ENCODE measurements at regions not wholly inside any gene's neighbourhood (a gene's known extent, or its start where the extent isn't known, plus 50 kb on each side); places are given as distances from the start of the nearest gene placed in this dataset.

DNA sequence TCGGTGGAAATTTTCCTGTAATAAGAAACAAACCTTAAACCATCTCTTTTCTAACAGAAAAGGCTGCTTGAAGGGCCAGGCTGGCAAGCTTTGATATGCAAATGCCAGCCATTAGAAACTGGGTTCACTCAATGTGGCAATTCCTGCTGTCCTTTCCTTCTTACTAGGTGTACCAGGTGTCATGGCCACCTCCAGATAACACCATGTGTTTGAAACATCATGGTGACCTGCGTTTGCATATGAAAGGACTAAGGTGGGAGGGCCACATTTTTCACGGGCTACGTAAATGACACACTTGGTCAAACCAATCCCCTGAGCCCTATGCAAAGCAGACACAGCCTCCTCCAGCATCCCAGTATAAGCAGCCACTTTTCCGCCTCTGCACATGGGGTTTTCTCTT lies 789.1 kb upstream of the SLITRK5 start:
- H3K4me3 ChIP-seq, result no peak overlapping the region
- H3K27ac ChIP-seq, result no peak overlapping the region
- intact Hi-C loops (cut with DNase I; ENCODE audit: low total_unique reads), result no loop called here
- DNase-seq, result no peak
- H3K36me3 ChIP-seq, result no peaks in the 10 kb centered on the region
- no peaks in the 10 kb centered on the region for H3K9me3 ChIP-seq
- WGBS, 5 donors, result 64 to 84% (median 74%) methylated on average over 5 of the region's 5 CpGs
- no peaks in the 10 kb centered on the region for H3K4me1 ChIP-seq
- no peak for TF ChIP-seq EP300 (IDR thresholded peaks at IDR 0.05)
- TF ChIP-seq, protein P1, sequence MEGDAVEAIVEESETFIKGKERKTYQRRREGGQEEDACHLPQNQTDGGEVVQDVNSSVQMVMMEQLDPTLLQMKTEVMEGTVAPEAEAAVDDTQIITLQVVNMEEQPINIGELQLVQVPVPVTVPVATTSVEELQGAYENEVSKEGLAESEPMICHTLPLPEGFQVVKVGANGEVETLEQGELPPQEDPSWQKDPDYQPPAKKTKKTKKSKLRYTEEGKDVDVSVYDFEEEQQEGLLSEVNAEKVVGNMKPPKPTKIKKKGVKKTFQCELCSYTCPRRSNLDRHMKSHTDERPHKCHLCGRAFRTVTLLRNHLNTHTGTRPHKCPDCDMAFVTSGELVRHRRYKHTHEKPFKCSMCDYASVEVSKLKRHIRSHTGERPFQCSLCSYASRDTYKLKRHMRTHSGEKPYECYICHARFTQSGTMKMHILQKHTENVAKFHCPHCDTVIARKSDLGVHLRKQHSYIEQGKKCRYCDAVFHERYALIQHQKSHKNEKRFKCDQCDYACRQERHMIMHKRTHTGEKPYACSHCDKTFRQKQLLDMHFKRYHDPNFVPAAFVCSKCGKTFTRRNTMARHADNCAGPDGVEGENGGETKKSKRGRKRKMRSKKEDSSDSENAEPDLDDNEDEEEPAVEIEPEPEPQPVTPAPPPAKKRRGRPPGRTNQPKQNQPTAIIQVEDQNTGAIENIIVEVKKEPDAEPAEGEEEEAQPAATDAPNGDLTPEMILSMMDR (IDR thresholded peaks at IDR 0.05), result no peak
- TF ChIP-seq POLR2AphosphoS5 (IDR thresholded peaks at IDR 0.05), result no peak
- no peak for TF ChIP-seq POLR2A (IDR thresholded peaks at IDR 0.05)
- no peaks in the 10 kb centered on the region for H3K27me3 ChIP-seq

DNA sequence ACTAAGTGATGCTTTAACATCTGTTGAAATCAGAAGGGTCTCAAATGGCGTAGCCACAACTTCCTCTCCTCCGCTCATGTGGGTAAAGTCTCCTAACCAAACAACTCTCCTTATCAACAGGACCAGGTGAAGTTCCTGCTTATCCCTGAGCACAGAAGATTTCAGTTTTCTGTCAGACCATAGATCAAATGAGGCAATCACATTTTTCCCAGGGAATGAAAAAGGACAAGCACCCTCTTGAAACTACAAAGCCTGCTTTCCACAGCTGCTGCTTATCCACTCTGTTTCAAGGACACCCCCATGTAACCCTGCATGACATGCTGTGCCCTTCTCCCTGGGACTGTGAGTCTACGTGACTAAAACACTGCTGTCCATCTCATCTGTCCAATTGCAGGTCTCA lies 788.3 kb upstream of the SLITRK5 start:
- no peak overlapping the region for H3K4me3 ChIP-seq
- no peak for DNase-seq
- H3K27me3 ChIP-seq, result no peaks in the 10 kb centered on the region
- H3K9me3 ChIP-seq, result no peaks in the 10 kb centered on the region
- no peaks in the 10 kb centered on the region for H3K36me3 ChIP-seq
- intact Hi-C loops (cut with DNase I; ENCODE audit: low total_unique reads), result no loop called here
- TF ChIP-seq, protein P1 (IDR thresholded peaks at IDR 0.05), result no peak
- TF ChIP-seq EP300 (IDR thresholded peaks at IDR 0.05), result no peak
- TF ChIP-seq POLR2A (IDR thresholded peaks at IDR 0.05), result no peak
- TF ChIP-seq POLR2AphosphoS5 (IDR thresholded peaks at IDR 0.05), result no peak
- H3K4me1 ChIP-seq, result no peaks in the 10 kb centered on the region
- 57 to 81% (median 71%) methylated on average over 3 of the region's 3 CpGs for WGBS, 5 donors
- H3K27ac ChIP-seq, result no peak overlapping the region

DNA sequence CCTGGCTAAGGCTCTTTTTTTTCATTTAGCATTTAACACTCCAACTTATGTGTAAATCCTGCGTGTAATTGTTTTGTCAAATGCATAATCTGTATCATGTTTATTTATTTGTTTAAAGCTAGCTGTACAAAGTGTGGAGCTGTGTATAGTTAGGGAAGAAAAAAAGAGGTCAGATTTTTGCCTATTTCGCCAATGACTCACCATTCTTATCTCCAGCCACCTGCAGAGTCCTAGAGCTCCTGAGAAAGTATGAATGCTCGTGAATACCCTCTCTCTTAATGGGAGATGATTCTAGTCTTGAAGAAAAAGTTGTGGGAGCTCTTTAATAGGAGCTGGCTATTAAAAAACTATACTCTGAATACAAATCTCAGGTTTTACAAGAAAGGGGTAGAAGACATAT lies 778.8 kb upstream of the SLITRK5 start:
- H3K27me3 ChIP-seq, result no peaks in the 10 kb centered on the region
- no peak overlapping the region for H3K27ac ChIP-seq
- WGBS, 5 donors, result 52 to 73% (median 62%) methylated on average over 3 of the region's 3 CpGs
- H3K4me1 ChIP-seq, result no peaks in the 10 kb centered on the region
- intact Hi-C loops (cut with DNase I; ENCODE audit: low total_unique reads), result no loop called here
- TF ChIP-seq POLR2A (IDR thresholded peaks at IDR 0.05) (no peak), EP300 (IDR thresholded peaks at IDR 0.05) (no peak), POLR2AphosphoS5 (IDR thresholded peaks at IDR 0.05) (no peak)
- TF ChIP-seq, protein P1 (IDR thresholded peaks at IDR 0.05), result no peak
- DNase-seq, result no peak
- H3K4me3 ChIP-seq, result no peak overlapping the region
- peaks cover 0 to 9% (median 0%) of the 10 kb centered on the region in 4 donors for H3K9me3 ChIP-seq
- H3K36me3 ChIP-seq, result no peaks in the 10 kb centered on the region

DNA sequence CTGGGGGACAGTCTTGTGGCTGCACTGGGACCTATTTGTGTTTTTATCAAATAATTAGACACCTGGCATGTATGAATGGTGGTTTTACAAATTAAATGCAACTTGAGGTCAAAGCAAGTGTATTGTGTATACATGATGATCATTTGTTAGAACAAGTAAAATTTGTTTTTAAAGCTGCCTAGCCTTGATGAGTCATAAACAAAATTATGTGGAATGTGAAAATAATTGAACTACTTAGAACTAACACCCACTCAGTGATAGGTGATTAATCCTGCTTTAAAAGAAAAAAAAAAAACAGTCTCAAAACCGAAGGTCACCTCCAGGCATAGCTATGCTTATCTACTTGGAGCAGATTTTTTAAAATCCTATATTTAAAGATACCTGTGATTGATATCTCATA lies 770.3 kb upstream of the SLITRK5 start:
- H3K9me3 ChIP-seq, result no peaks in the 10 kb centered on the region
- DNase-seq, result no peak
- H3K4me1 ChIP-seq, result no peaks in the 10 kb centered on the region
- H3K36me3 ChIP-seq, result no peaks in the 10 kb centered on the region
- no peak overlapping the region for H3K27ac ChIP-seq
- intact Hi-C loops (cut with DNase I; ENCODE audit: low total_unique reads), result no loop called here
- no peaks in the 10 kb centered on the region for H3K27me3 ChIP-seq
- no peak overlapping the region for H3K4me3 ChIP-seq
- no peak for TF ChIP-seq POLR2A (IDR thresholded peaks at IDR 0.05)
- TF ChIP-seq EP300 (IDR thresholded peaks at IDR 0.05), result no peak
- TF ChIP-seq, protein P1 (IDR thresholded peaks at IDR 0.05), result no peak
- no peak for TF ChIP-seq POLR2AphosphoS5 (IDR thresholded peaks at IDR 0.05)
- WGBS, 5 donors, result 31 to 50% (median 40%) methylated on average over 1 of the region's 1 CpG

Measured in stomach (tissue), 8 donors.